Neuronal stem cell (in vitro differentiated cells): ENCODE measurements at regions not wholly inside any gene's neighbourhood (a gene's known extent, or its start where the extent isn't known, plus 50 kb on each side); places are given as distances from the start of the nearest gene placed in this dataset.
"Not testable (repeated sequence)": the region's sequence is repeated elsewhere in the genome, so short reads cannot be mapped to it uniquely, and the experiment has no call there.

Source experiments
- DNase-seq: peaks from one replicate; pipeline ENCODE4 v3.0.0-alpha.2; 2013; ENCODE audit warnings: low spot score
- H2AFZ ChIP-seq: one replicate; pipeline ENCODE4 v1.6.1; 2013; ENCODE audit warnings: mild to moderate bottlenecking, low read length, inconsistent platforms
- H2AK5ac ChIP-seq: 2 replicates; pipeline ENCODE4 v1.6.1; 2013; ENCODE audit warnings: low read depth, mild to moderate bottlenecking, inconsistent platforms, low read length, moderate library complexity, mixed read lengths
- H2BK120ac ChIP-seq: 2 replicates; pipeline ENCODE4 v1.6.1; 2013; ENCODE audit warnings: low read depth, mild to moderate bottlenecking, inconsistent platforms, low read length, moderate library complexity, mixed read lengths
- H2BK12ac ChIP-seq: one replicate; pipeline ENCODE4 v1.6.1; 2013; ENCODE audit warnings: low read length, inconsistent platforms
- H2BK15ac ChIP-seq: 2 replicates; pipeline ENCODE4 v1.6.1; 2013; ENCODE audit warnings: mild to moderate bottlenecking, low read length, inconsistent platforms, mixed read lengths
- H2BK5ac ChIP-seq: one replicate; pipeline ENCODE4 v1.6.1; 2013; ENCODE audit warnings: inconsistent platforms, mild to moderate bottlenecking, low read length, moderate library complexity
- H3K14ac ChIP-seq: one replicate; pipeline ENCODE4 v1.6.1; 2013; ENCODE audit warnings: low read length, inconsistent platforms
- H3K18ac ChIP-seq: 2 replicates; pipeline ENCODE4 v1.6.1; 2013; ENCODE audit warnings: low read length, inconsistent platforms
- H3K23ac ChIP-seq: 2 replicates; pipeline ENCODE4 v1.6.1; 2013; ENCODE audit warnings: low read depth, mild to moderate bottlenecking, mixed read lengths, low read length, inconsistent platforms; ENCODE audit not compliant: poor library complexity
- H3K27ac ChIP-seq: replicated peaks from 3 replicates; pipeline ENCODE4 v1.5.1; 2013; ENCODE audit warnings: low read length, inconsistent platforms
- H3K27me3 ChIP-seq, 3 experiments: 2 replicates each; pipeline ENCODE4 v1.6.1; 2013; ENCODE audit warnings: low read length in 3 of 3, mild to moderate bottlenecking in 2 of 3, inconsistent platforms in 1 of 3, low read depth in 1 of 3, mixed read lengths in 1 of 3, moderate library complexity in 1 of 3; ENCODE audit not compliant: control insufficient read depth in 3 of 3, insufficient read depth in 3 of 3
- H3K36me3 ChIP-seq, 2 donors: replicated peaks in 1 of 2; 2 replicates each; pipeline ENCODE4 v1.6.1; 2013; ENCODE audit warnings: low read length in 2 of 2; ENCODE audit not compliant: control insufficient read depth in 2 of 2, insufficient read depth in 2 of 2
- H3K4ac ChIP-seq: 2 replicates; pipeline ENCODE4 v1.6.1; 2013; ENCODE audit warnings: inconsistent platforms, mild to moderate bottlenecking, low read length, moderate library complexity
- H3K4me1 ChIP-seq, 2 donors: 1 replicate in 1 of 2; 2 replicates in 1 of 2; pipeline ENCODE4 v1.6.1; 2013; ENCODE audit warnings: low read length in 2 of 2, low read depth in 1 of 2; ENCODE audit not compliant: control insufficient read depth in 2 of 2, insufficient read depth in 1 of 2
- H3K4me2 ChIP-seq: one replicate; pipeline ENCODE4 v1.6.1; 2013; ENCODE audit warnings: mild to moderate bottlenecking, low read length, inconsistent platforms; ENCODE audit not compliant: insufficient read depth, poor library complexity, severe bottlenecking
- H3K4me3 ChIP-seq, 2 donors: 2 replicates each; pipeline ENCODE4 v1.5.1; 2013; ENCODE audit warnings: low read length in 2 of 2, mild to moderate bottlenecking in 2 of 2, inconsistent platforms in 1 of 2, moderate library complexity in 1 of 2
- H3K79me1 ChIP-seq: one replicate; pipeline ENCODE4 v1.6.1; 2013; ENCODE audit warnings: low read depth, mild to moderate bottlenecking, inconsistent platforms, low read length, moderate library complexity
- H3K9ac ChIP-seq: one replicate; pipeline ENCODE4 v1.6.1; 2013; ENCODE audit warnings: mild to moderate bottlenecking, low read depth, low read length, inconsistent platforms; ENCODE audit not compliant: poor library complexity
- H3K9me3 ChIP-seq, 2 donors: replicated peaks in 1 of 2; 2 replicates each; pipeline versions ENCODE3 to v1.6.1; 2013; ENCODE audit warnings: low read length in 2 of 2, mild to moderate bottlenecking in 2 of 2, inconsistent platforms in 1 of 2, low read depth in 1 of 2, mixed read lengths in 1 of 2, moderate library complexity in 1 of 2; ENCODE audit not compliant: control insufficient read depth in 2 of 2, insufficient read depth in 1 of 2
- H4K8ac ChIP-seq: one replicate; pipeline ENCODE4 v1.6.1; 2013; ENCODE audit warnings: low read depth, mild to moderate bottlenecking, inconsistent platforms, low read length, moderate library complexity
- H4K91ac ChIP-seq: one replicate; pipeline ENCODE4 v1.6.1; 2013; ENCODE audit warnings: low read length, low read depth, mild to moderate bottlenecking, inconsistent platforms; ENCODE audit not compliant: poor library complexity
- WGBS, 2 donors: extraction: QIAGEN DNeasy Blood & Tissue Kit; methylation state at CpG; one replicate each; pipeline ENCODE4 v1.1.7; 2013; ENCODE audit warnings: missing lambda C conversion rate in 2 of 2, mixed read lengths in 1 of 2; ENCODE audit not compliant: insufficient read length in 2 of 2, insufficient replicate concordance in 1 of 2; ENCODE audit errors: extremely low coverage in 2 of 2; 5-methylcytosine and 5-hydroxymethylcytosine counted together

GRCh38 chr6:140493470-140493869 is 1119.0 kb upstream of the CITED2 start:
- H4K91ac ChIP-seq, H4K8ac ChIP-seq, H3K23ac ChIP-seq, H2BK15ac ChIP-seq, H3K18ac ChIP-seq, H2BK120ac ChIP-seq, H3K14ac ChIP-seq, H3K4ac ChIP-seq, H3K9ac ChIP-seq, H3K36me3 ChIP-seq, DNase-seq, H3K4me2 ChIP-seq, H3K9me3 ChIP-seq, H2AK5ac ChIP-seq, H3K27me3 ChIP-seq, H2AFZ ChIP-seq, H3K27ac ChIP-seq, H3K79me1 ChIP-seq, H3K4me3 ChIP-seq, H2BK5ac ChIP-seq, H2BK12ac ChIP-seq, H3K4me1 ChIP-seq: not testable (repeated sequence)
- no CpG with 5 or more reads among the region's 4 CpGs for WGBS, 2 donors

GRCh38 chr6:140490081-140490480 is 1115.6 kb upstream of the CITED2 start:
- no peak for DNase-seq
- Histone ChIP-seq H4K91ac (no peak overlapping the region), H3K9me3 (peaks cover 4 to 5% of the 10 kb centered on the region in 2 donors), H2BK12ac (no peak overlapping the region), H2AK5ac (no peak overlapping the region), H3K79me1 (no peaks in the 10 kb centered on the region), H3K4me2 (no peak overlapping the region), H3K18ac (no peak overlapping the region), H3K4me3 (no peak overlapping the region), H2BK15ac (no peak overlapping the region), H3K4me1 (no peaks in the 10 kb centered on the region), H3K4ac (no peak overlapping the region), H3K27ac (no peak overlapping the region), H2AFZ (no peak overlapping the region), H4K8ac (no peak overlapping the region), H2BK120ac (no peak overlapping the region), H3K27me3 (no peaks in the 10 kb centered on the region), H3K36me3 (peaks cover 0 to 3% of the 10 kb centered on the region in 2 donors), H3K23ac (no peak overlapping the region), H3K9ac (no peak overlapping the region), H2BK5ac (no peak overlapping the region), H3K14ac (no peak overlapping the region)
- no CpG with 5 or more reads among the region's 2 CpGs for WGBS, 2 donors

- H3K18ac ChIP-seq: no peak overlapping the region
- no peak overlapping the region for H4K91ac ChIP-seq
- H3K36me3 ChIP-seq: peaks cover 0 to 3% of the 10 kb centered on the region in 2 donors
- no peak overlapping the region for H2BK5ac ChIP-seq
- no peaks in the 10 kb centered on the region for H3K79me1 ChIP-seq
- H3K9me3 ChIP-seq: peaks cover 4 to 5% of the 10 kb centered on the region in 2 donors
- H3K4ac ChIP-seq: no peak overlapping the region
- no peak overlapping the region for H2BK12ac ChIP-seq
- WGBS, 2 donors: no CpG with 5 or more reads among the region's 2 CpGs
- H2BK120ac ChIP-seq: no peak overlapping the region
- DNase-seq: no peak
- H3K4me3 ChIP-seq: no peak overlapping the region
- H2BK15ac ChIP-seq: no peak overlapping the region
- no peak overlapping the region for H3K14ac ChIP-seq
- H3K23ac ChIP-seq: no peak overlapping the region
- H3K27ac ChIP-seq: no peak overlapping the region
- H2AK5ac ChIP-seq: no peak overlapping the region
- no peak overlapping the region for H4K8ac ChIP-seq
- H3K4me2 ChIP-seq: no peak overlapping the region
- H3K4me1 ChIP-seq: no peaks in the 10 kb centered on the region
- H3K9ac ChIP-seq: no peak overlapping the region
- H3K27me3 ChIP-seq: no peaks in the 10 kb centered on the region
- no peak overlapping the region for H2AFZ ChIP-seq
Measured at GRCh38 chr6:140487586-140487985, 1113.1 kb upstream of the CITED2 start.

- no peak overlapping the region for H4K91ac ChIP-seq
- no CpG with 5 or more reads among the region's 3 CpGs for WGBS, 2 donors
- H2AFZ ChIP-seq: no peak overlapping the region
- no peaks in the 10 kb centered on the region for H3K79me1 ChIP-seq
- no peak overlapping the region for H3K4me3 ChIP-seq
- H3K18ac ChIP-seq: no peak overlapping the region
- no peak overlapping the region for H3K14ac ChIP-seq
- H3K23ac ChIP-seq: no peak overlapping the region
- no peak overlapping the region for H3K4ac ChIP-seq
- no peak overlapping the region for H4K8ac ChIP-seq
- H3K9ac ChIP-seq: no peak overlapping the region
- H3K36me3 ChIP-seq: peaks cover 0 to 3% of the 10 kb centered on the region in 2 donors
- no peak overlapping the region for H2BK5ac ChIP-seq
- H2BK15ac ChIP-seq: no peak overlapping the region
- peaks cover 4 to 5% of the 10 kb centered on the region in 2 donors for H3K9me3 ChIP-seq
- H3K27me3 ChIP-seq: no peaks in the 10 kb centered on the region
- no peak overlapping the region for H2AK5ac ChIP-seq
- H3K27ac ChIP-seq: no peak overlapping the region
- no peaks in the 10 kb centered on the region for H3K4me1 ChIP-seq
- no peak for DNase-seq
- no peak overlapping the region for H2BK120ac ChIP-seq
- no peak overlapping the region for H3K4me2 ChIP-seq
- H2BK12ac ChIP-seq: no peak overlapping the region
Measured at GRCh38 chr6:140486450-140487361, 1112.3 kb upstream of the CITED2 start.
